Upper lobe of left lung (tissue), 4 donors: ENCODE measurements at regions not wholly inside any gene's neighbourhood (a gene's known extent, or its start where the extent isn't known, plus 50 kb on each side); places are given as distances from the start of the nearest gene placed in this dataset.

Source experiments
- CTCF ChIP-seq, 6 experiments: fragments of 450-650 bp in 4 of 6; fragments of 200-600 bp in 2 of 6; sonication (generic) in 2 of 6; IDR thresholded peaks; one replicate each; pipeline ENCODE4 v1.5.1; 2016 to 2019; ENCODE audit warnings: antibody characterized with exemption in 6 of 6
- POLR2A ChIP-seq, 4 donors: fragments of 450-650 bp; IDR thresholded peaks; one replicate each; pipeline ENCODE4 v1.5.1; 2016 to 2017; ENCODE audit warnings: antibody characterized with exemption in 4 of 4, mild to moderate bottlenecking in 2 of 4

DNA sequence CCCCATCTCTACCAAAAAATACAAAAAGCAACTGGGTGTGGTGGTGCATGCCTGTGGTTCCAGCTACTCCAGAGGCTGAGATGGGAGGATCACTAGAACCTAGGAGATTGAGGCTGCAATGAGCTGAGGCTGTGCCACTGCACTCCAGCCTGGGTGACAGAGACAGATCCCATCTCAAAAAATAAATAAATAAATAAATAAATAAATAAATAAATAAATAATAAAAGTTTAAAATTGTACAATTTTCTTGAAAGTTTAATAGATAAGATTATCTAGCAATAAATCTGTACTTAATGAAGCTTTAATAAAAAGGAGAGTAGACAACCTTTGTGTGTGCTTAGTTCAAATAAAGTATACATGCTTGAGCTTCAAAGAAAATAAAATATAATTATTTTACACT, 310.0 kb upstream of the LRIG3 start:
- TF ChIP-seq CTCF (IDR thresholded peaks at IDR 0.05) = no peak
- no peak for TF ChIP-seq POLR2A (IDR thresholded peaks at IDR 0.05)
